Glutamatergic neuron (in vitro differentiated cells): ENCODE measurements at regions not wholly inside any gene's neighbourhood (a gene's known extent, or its start where the extent isn't known, plus 50 kb on each side); places are given as distances from the start of the nearest gene placed in this dataset.

Experiments
- DNase-seq: peaks from one replicate; pipeline ENCODE4 v3.0.0; 2022
- H3K27ac Mint-ChIP-seq: one replicate; pipeline ENCODE4 v1.8.0; 2020; ENCODE audit warnings: mild to moderate bottlenecking, mixed read lengths, inconsistent platforms; ENCODE audit not compliant: unreplicated experiment
- H3K27me3 Mint-ChIP-seq: one replicate; pipeline ENCODE4 v1.8.0; 2020; ENCODE audit warnings: mild to moderate bottlenecking, moderate library complexity, mixed read lengths, inconsistent platforms; ENCODE audit not compliant: unreplicated experiment
- H3K36me3 Mint-ChIP-seq: one replicate; pipeline ENCODE4 v1.8.0; 2020; ENCODE audit warnings: mild to moderate bottlenecking, mixed read lengths, inconsistent platforms; ENCODE audit not compliant: unreplicated experiment
- H3K4me1 Mint-ChIP-seq: one replicate; pipeline ENCODE4 v1.8.0; 2020; ENCODE audit warnings: mild to moderate bottlenecking, low read depth, mixed read lengths, inconsistent platforms; ENCODE audit not compliant: unreplicated experiment
- H3K4me3 Mint-ChIP-seq: one replicate; pipeline ENCODE4 v1.8.0; 2020; ENCODE audit warnings: mild to moderate bottlenecking, mixed read lengths, inconsistent platforms; ENCODE audit not compliant: unreplicated experiment
- H3K9me3 Mint-ChIP-seq: one replicate; pipeline ENCODE4 v1.8.0; 2020; ENCODE audit warnings: mild to moderate bottlenecking, moderate library complexity, mixed read lengths, inconsistent platforms; ENCODE audit not compliant: unreplicated experiment
- TF ChIP-seq, protein P1 (sequence below): fragments of 200-600 bp; sonication (generic); IDR thresholded peaks from one replicate; pipeline ENCODE4 v1.5.0; 2021; ENCODE audit not compliant: partially characterized antibody, unreplicated experiment

DNA sequence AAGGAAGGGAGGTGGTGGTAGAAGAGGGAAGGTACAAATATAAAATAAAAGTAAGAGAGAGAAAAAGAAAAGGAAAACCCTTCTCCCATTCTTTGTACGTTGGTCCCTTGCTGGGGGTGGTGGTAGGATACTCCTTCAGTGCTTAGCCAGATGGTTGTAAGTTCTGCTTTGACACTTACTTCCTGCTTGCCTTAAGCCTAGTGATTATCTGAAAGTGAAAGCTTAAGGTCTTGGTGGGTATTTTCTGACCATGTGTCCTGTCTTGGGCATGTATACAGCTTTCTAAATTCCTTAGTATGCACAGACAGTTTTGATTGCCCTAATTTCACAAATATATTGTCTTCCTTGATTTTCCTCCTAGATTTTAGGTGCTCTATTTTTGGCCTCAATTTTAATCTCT lies 314.8 kb downstream of the PCDH17 start:
- no peak overlapping the region for H3K4me3 Mint-ChIP-seq
- H3K9me3 Mint-ChIP-seq = peaks cover 2% of the 10 kb centered on the region
- DNase-seq = no peak
- H3K36me3 Mint-ChIP-seq = peaks cover 15% of the 10 kb centered on the region
- H3K27ac Mint-ChIP-seq = no peak overlapping the region
- no peaks in the 10 kb centered on the region for H3K27me3 Mint-ChIP-seq
- no peaks in the 10 kb centered on the region for H3K4me1 Mint-ChIP-seq
- TF ChIP-seq, protein P1, sequence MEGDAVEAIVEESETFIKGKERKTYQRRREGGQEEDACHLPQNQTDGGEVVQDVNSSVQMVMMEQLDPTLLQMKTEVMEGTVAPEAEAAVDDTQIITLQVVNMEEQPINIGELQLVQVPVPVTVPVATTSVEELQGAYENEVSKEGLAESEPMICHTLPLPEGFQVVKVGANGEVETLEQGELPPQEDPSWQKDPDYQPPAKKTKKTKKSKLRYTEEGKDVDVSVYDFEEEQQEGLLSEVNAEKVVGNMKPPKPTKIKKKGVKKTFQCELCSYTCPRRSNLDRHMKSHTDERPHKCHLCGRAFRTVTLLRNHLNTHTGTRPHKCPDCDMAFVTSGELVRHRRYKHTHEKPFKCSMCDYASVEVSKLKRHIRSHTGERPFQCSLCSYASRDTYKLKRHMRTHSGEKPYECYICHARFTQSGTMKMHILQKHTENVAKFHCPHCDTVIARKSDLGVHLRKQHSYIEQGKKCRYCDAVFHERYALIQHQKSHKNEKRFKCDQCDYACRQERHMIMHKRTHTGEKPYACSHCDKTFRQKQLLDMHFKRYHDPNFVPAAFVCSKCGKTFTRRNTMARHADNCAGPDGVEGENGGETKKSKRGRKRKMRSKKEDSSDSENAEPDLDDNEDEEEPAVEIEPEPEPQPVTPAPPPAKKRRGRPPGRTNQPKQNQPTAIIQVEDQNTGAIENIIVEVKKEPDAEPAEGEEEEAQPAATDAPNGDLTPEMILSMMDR = no peak

DNA sequence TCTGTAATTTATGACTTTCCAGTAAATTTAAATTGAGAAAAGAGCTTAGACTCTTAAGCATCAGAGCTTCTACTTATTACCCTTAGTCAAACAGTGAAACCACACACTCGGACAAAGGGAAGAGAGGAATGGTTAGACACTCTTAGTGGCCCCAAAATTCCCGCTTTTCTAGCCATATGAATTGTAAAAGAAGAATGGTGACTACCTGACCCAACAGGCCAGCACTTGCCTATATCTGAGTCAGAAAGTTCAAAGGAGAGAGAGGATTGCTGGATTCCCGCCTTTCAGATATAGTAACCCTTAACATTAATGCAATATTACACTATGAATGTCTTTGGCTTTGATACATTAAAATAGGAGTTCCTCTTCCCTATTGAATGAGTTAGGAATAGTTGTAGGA lies 317.3 kb downstream of the PCDH17 start:
- Mint-ChIP-seq H3K36me3 (peaks cover 23% of the 10 kb centered on the region), H3K27me3 (no peaks in the 10 kb centered on the region), H3K4me3 (no peak overlapping the region), H3K4me1 (no peaks in the 10 kb centered on the region), H3K9me3 (peaks cover 2% of the 10 kb centered on the region), H3K27ac (no peak overlapping the region)
- TF ChIP-seq, protein P1 = no peak
- DNase-seq = no peak

DNA sequence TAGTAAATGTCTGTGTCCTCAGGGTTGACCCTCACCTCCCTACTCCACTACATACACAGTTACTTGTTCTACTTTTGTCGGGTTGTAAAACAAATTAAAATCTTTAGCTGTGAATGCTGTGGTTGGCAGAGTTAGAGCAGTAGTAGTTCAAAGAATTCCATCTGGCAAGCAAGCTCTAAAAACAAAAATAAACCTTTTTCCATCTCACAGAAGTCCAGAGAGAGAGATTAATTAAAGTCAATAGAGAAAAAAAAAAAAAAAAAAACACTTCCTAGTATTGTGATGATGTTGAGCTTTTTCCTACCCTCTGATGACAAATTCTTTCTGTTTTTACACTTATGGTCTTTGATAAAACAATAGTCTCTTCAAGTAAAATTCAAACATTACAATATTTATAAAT lies 338.4 kb downstream of the PCDH17 start:
- H3K27ac Mint-ChIP-seq = no peak overlapping the region
- peaks cover 2% of the 10 kb centered on the region for H3K27me3 Mint-ChIP-seq
- peaks cover 5% of the 10 kb centered on the region for H3K9me3 Mint-ChIP-seq
- TF ChIP-seq, protein P1 = no peak
- peaks cover 12% of the 10 kb centered on the region for H3K36me3 Mint-ChIP-seq
- H3K4me3 Mint-ChIP-seq = no peak overlapping the region
- DNase-seq = no peak
- H3K4me1 Mint-ChIP-seq = no peaks in the 10 kb centered on the region

DNA sequence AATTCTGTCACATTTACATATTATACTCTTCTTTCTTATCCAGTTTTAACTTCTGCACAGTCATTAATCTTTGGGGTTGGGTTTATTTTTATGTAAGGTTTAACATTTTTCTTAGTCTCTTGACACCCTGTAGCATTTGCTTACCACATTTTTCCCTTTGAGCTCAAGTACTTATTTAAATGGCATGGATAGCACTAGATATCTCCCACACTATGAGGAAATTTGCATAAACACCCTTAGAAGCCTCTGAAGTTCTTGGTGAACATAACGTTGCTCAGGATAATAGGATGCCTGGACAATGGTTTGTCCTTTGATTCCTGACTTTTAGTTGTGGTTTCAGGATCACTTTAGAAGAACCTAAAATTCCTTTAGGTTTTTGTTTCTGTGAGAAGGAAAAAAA lies 338.9 kb downstream of the PCDH17 start:
- peaks cover 12% of the 10 kb centered on the region for H3K36me3 Mint-ChIP-seq
- H3K4me1 Mint-ChIP-seq = no peaks in the 10 kb centered on the region

DNA sequence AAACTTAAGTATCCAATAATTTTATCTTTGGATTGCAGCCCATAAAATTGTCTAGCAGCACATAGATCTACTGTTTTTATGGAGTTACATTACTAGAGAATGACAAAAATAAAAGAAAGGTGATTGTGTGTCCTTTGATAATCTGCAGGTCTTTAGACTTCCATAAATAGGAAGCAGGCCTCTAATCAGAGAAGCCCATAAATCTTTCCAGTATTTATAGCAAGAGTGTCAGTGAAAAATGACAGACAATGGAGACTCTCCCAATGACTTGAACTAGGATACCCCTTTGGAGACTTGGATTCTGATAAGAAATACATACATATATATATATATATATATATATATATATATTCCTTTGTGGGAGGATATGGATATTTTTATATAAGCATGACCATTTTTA lies 351.2 kb downstream of the PCDH17 start:
- DNase-seq = no peak
- Mint-ChIP-seq H3K27ac (no peak overlapping the region), H3K36me3 (no peaks in the 10 kb centered on the region), H3K9me3 (no peaks in the 10 kb centered on the region), H3K4me3 (no peak overlapping the region), H3K4me1 (no peaks in the 10 kb centered on the region), H3K27me3 (no peaks in the 10 kb centered on the region)
- TF ChIP-seq, protein P1 = no peak

More for the DNA sequence above, 338.9 kb downstream of the PCDH17 start:
- TF ChIP-seq, protein P1 = no peak
- no peak for DNase-seq
- no peak overlapping the region for H3K27ac Mint-ChIP-seq
- H3K4me3 Mint-ChIP-seq = no peak overlapping the region
- peaks cover 5% of the 10 kb centered on the region for H3K9me3 Mint-ChIP-seq
- peaks cover 2% of the 10 kb centered on the region for H3K27me3 Mint-ChIP-seq
